H1 (cell line): ENCODE measurements at regions not wholly inside any gene's neighbourhood (a gene's known extent, or its start where the extent isn't known, plus 50 kb on each side); places are given as distances from the start of the nearest gene placed in this dataset.

Experiments
- BACH1 ChIP-seq: IDR thresholded peaks from 2 replicates; pipeline ENCODE4 v1.6.1; 2012; ENCODE audit warnings: low read length, improper control_type of control experiment
- CREB1 ChIP-seq: IDR thresholded peaks from 2 replicates; pipeline ENCODE4 v1.6.1; 2012; ENCODE audit warnings: inconsistent platforms
- CTCF ChIP-seq, 3 experiments: IDR thresholded peaks; 1 replicate in 2 of 3; 2 replicates in 1 of 3; pipeline versions ENCODE4 v1.5.1 to v1.6.1; 2011; ENCODE audit warnings: low read length in 3 of 3, mild to moderate bottlenecking in 3 of 3, inconsistent platforms in 2 of 3, low read depth in 1 of 3, moderate library complexity in 1 of 3; ENCODE audit not compliant: insufficient read depth in 1 of 3; ENCODE audit errors: control extremely low read depth in 1 of 3
- GABPA ChIP-seq: IDR thresholded peaks from 2 replicates; pipeline ENCODE4 v1.6.1; 2011; ENCODE audit warnings: mild to moderate bottlenecking, low read length, moderate library complexity, borderline replicate concordance; ENCODE audit not compliant: insufficient read depth
- NRF1 ChIP-seq: IDR thresholded peaks from 2 replicates; pipeline ENCODE4 v1.6.1; 2011; ENCODE audit warnings: mild to moderate bottlenecking, low read depth, low read length, improper control_type of control experiment
- POLR2A ChIP-seq, 2 experiments: IDR thresholded peaks; 1 replicate in 1 of 2; 2 replicates in 1 of 2; pipeline ENCODE4 v1.6.1; 2011; ENCODE audit warnings: low read depth in 2 of 2, low read length in 2 of 2, mild to moderate bottlenecking in 2 of 2; ENCODE audit errors: control extremely low read depth in 1 of 2
- POLR2AphosphoS5 ChIP-seq: IDR thresholded peaks from 2 replicates; pipeline ENCODE4 v1.6.1; 2011; ENCODE audit warnings: low read depth, low read length
- RXRA ChIP-seq: IDR thresholded peaks from 2 replicates; pipeline ENCODE4 v1.6.1; 2011; ENCODE audit warnings: low read depth, mild to moderate bottlenecking, low read length, moderate library complexity; ENCODE audit not compliant: insufficient read depth
- SIX5 ChIP-seq: IDR thresholded peaks from 2 replicates; pipeline ENCODE4 v1.6.1; 2011; ENCODE audit warnings: mild to moderate bottlenecking, low read depth, low read length
- SRF ChIP-seq: IDR thresholded peaks from 2 replicates; pipeline ENCODE4 v1.6.1; 2011; ENCODE audit warnings: mild to moderate bottlenecking, low read depth, low read length, moderate library complexity
- TAF1 ChIP-seq: IDR thresholded peaks from 2 replicates; pipeline ENCODE4 v1.6.1; 2011; ENCODE audit warnings: mild to moderate bottlenecking, low read depth, low read length
- YY1 ChIP-seq: IDR thresholded peaks from 2 replicates; pipeline ENCODE4 v1.6.1; 2011; ENCODE audit warnings: low read depth, mild to moderate bottlenecking, low read length

GRCh38 chr7:50908628-50909290, 126.1 kb upstream of the GRB10 start:
- TF ChIP-seq POLR2AphosphoS5 (no peak), CTCF (IDR thresholded peaks at IDR 0.05; ENCODE audit: control extremely low read depth in 1 of 3, insufficient read depth in 1 of 3, low read depth in 1 of 3, low read length in 3 of 3) (no peak), YY1 (no peak), RXRA (no peak), SIX5 (no peak), TAF1 (no peak), POLR2A (IDR thresholded peaks at IDR 0.05; ENCODE audit: control extremely low read depth in 1 of 2, low read depth in 2 of 2, low read length in 2 of 2) (no peak), CREB1 (no peak), GABPA (no peak), NRF1 (no peak), BACH1 (no peak), SRF (no peak)
